GM19372 (cell line): ENCODE measurements at regions not wholly inside any gene's neighbourhood (a gene's known extent, or its start where the extent isn't known, plus 50 kb on each side); places are given as distances from the start of the nearest gene placed in this dataset.
A peak's percentile ranks its signal among the peaks of the same experiment; 100 is the strongest.

Experiments used
- ATAC-seq: cut with Tn5 transposase; IDR thresholded peaks from one replicate; pipeline ENCODE4 v1.9.1; 2021; ENCODE audit warnings: mild to moderate bottlenecking, low read depth, moderate library complexity; ENCODE audit not compliant: unreplicated experiment

- ATAC-seq = no peak
Observed at GRCh38 chr11:109902764-109903433, 190.3 kb upstream of the ZC3H12C start.

DNA sequence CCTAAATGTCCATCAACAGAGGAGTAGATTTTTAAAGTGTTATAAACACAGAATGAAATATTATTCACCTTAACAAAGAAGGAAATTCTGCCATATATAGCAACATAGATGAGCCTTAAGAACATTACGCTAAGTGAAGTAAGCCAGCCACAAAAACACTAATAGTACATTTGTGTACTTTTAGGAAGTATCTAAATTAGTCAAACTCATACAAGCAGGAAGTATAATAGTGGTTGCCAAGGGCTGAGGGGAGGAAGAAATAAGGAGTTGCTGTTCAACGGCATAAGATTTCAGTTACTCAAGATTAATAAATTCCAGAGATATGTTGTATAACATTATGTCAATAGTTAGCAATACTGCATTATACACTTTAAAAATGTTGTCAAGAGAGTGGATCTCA is 181.7 kb upstream of the ZC3H12C start:
- ATAC-seq = no peak

DNA sequence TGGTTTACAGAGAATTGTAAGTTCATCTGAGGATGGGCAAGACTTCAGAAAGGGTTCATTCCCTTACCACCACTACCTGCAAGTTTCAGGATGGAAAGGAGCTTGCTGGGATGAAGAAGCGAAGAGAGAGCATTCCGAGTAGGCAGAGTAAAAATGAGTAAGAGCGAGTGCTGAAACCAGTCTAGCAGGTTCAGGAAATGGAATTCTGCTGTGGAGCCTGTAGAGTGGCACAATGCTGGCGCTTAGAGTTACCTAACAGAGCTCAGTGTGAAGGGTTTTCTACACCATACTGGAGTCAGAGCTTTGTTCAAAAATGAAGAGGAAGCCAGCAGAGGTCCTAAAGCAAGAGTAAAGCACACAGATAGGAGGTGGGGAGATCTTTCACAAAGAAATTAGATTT is 179.2 kb upstream of the ZC3H12C start:
- no peak for ATAC-seq

GRCh38 chr11:109914809-109915653 is 178.2 kb upstream of the ZC3H12C start:
- ATAC-seq = no peak

GRCh38 chr11:109926941-109927340 is 166.3 kb upstream of the ZC3H12C start:
- ATAC-seq = no peak

- ATAC-seq = no peak
Observed at GRCh38 chr11:109929308-109929707, 163.9 kb upstream of the ZC3H12C start.

DNA sequence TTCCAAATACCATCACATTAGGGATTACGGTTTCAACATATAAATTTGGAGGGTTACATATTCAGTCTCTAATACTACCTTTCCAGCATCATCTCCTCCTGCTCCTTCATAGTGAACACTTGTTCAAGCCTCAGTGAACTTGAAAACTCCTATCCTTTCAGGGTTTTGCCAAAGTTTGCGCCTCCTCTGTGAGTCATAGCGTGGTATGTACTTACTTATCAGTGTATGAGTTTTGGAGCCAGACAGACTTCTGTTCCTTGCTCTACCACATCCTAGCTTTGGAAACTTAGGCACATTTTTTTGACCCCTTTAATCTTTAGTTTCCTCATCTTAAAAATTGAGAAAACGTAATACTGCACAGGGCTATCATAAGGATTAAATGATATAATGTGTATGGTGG is 160.1 kb upstream of the ZC3H12C start:
- no peak for ATAC-seq

DNA sequence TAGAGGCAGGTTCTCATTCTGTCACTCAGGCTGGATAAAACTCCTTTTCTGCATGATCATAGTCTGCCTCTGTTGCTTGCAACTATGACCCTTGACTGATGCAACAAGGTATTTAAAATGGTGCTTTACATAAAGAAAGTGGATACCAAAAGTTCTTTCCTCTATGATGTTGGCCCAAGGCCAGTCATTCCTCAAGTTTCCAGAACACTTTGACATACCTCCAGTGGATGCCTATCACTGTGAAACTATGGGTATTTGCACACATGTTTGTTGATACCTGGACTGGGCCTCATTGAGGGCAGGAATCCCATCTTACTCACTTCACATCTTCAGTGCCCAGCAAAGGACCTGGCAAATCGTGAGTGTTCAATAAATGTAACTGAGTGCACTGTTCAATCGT is 159.0 kb upstream of the ZC3H12C start:
- no peak for ATAC-seq

GRCh38 chr11:109936661-109937180 is 156.5 kb upstream of the ZC3H12C start:
- no peak for ATAC-seq

DNA sequence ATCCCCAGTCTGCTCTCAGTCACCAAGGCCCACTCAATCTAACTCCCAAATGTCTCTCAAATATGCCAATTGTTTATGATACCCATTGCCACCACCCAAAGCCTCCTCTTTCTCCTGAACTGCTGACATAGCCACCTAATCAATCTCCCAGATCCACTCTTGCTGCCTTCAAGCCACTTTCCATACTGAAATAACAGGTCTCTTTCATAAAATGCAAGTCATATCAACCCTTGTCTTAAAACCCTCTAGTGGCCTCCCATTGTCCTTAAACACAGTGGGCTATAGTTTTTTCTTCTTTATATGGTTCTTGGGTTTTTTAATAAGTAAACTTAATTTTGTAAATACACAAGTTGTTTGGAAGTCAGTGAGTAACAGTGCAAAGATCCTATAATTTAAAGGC is 155.2 kb upstream of the ZC3H12C start:
- ATAC-seq = no peak

- ATAC-seq = peak; percentile 56
Observed at GRCh38 chr11:109939166-109939810, 153.9 kb upstream of the ZC3H12C start.

GRCh38 chr11:109940816-109941215 is 152.4 kb upstream of the ZC3H12C start:
- no peak for ATAC-seq

DNA sequence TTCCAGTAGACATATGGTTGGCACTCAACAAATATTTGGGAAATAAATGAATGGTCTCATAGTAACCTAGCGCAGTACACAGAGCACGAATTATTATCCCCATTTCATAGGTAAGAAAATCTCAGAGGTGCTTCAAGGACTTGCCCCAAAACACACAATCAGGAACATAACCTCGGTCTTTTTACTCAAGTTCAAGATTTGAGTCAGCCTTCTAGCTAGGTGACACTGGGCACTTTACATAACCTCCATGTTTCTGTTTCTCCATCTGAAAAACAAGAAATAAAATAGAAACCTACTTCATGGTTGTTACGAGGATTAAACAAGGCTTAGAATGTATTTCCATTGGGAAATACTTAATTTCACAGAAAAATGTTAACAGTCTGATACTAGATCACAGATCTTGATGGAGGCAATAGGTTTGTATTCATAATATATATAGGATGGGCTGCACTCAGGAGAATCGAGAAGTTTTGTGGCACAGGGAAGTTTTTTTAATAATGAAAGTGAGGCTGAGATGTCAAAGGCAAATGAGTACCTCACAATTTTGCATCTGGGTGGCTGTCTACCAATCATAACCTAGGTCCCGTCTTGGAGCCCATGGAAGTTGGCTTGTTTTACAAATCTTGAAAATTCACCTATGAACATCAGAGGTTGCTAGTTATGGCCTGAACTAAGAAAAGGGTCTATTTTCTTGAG is 147.4 kb upstream of the ZC3H12C start:
- ATAC-seq = peak; percentile 66

- ATAC-seq = peak; percentile 90
Observed at GRCh38 chr11:109946322-109946846, 146.8 kb upstream of the ZC3H12C start.

DNA sequence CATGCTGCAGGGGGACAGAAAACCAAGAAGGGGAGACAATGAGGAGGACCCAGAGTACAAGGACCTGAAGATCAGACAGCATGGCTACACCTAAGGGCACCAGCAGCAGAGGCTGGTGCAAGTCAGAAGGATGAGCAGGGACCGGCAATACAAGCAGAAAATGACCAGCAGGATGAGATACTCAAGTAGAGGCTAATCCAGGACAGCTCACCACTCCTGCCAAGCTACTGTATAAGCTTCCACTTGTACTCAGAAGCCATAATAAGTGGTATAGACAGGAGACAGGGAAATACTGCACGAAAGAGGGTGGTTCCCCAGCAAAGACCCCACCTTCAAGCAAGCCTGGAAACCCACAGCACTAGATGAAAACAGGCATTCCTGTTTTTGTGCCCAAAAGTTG is 138.7 kb upstream of the ZC3H12C start:
- ATAC-seq = no peak

GRCh38 chr11:109956124-109956793 is 136.9 kb upstream of the ZC3H12C start:
- peak; percentile 70 for ATAC-seq

DNA sequence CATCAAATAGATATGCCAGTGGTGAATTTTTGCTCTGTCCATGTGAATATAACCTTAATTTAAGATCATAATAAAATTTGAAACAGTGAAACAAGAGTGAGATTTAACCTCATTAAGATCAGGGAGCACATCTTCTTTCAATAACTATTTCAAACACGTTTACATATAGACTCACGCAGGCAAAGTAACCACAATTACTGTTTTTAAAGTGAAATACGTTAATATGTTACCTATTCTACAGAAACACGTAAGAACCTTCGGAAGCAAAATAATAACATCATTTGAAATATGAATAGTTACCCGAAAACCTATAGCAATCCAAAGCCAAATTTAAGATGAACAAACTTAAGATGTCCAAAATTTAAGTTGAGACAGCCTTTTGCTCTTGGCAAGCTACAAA is 136.2 kb upstream of the ZC3H12C start:
- peak; percentile 46 for ATAC-seq

DNA sequence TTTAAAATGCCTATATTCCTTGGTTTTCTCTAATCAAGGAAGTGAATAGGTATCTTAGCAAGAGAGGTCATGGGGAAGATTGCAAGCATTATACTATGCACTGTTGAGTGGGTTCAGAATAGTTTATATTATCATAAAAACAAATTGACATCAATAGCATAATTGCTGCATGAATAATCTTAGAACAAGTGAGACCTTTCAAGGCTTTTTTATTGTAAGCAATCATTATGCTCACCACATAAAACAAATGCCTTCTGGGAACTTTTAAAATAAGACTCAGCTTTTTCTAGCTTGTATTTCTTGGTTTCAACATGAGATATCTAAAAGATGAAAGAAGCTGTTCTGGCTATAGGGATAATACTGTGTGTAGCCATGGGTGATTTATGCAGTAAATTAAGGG is 135.6 kb upstream of the ZC3H12C start:
- ATAC-seq = no peak

GRCh38 chr11:109958131-109958820 is 134.9 kb upstream of the ZC3H12C start:
- ATAC-seq = no peak
